CD4-positive, alpha-beta T cell treated with Interleukin-21 for 1 hour (primary cell): ENCODE measurements at regions not wholly inside any gene's neighbourhood (a gene's known extent, or its start where the extent isn't known, plus 50 kb on each side); places are given as distances from the start of the nearest gene placed in this dataset.

Source experiments
- DNase-seq: peaks from one replicate; pipeline ENCODE4 v3.0.0-alpha.2; 2020

DNA sequence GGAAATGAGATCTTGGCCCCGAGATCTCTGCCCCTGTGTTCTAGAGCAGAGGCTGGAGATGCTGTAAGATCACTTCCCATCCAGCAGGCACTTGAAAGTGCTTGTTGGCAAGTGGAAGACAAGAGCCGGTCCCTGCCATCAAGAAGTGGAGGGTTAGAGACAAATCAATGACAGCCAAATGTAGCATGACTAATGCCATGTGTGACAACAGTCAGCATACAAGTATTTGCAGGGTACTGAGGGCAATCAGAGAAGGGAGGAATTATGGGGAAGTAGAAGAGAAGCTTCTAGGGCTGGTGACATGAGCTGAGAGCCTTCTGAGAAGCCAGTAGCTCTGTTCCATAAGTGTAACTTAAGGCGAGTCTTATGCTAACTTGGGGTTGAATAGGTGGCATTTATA lies 58.6 kb downstream of the TMEM17 start:
- no peak for DNase-seq

DNA sequence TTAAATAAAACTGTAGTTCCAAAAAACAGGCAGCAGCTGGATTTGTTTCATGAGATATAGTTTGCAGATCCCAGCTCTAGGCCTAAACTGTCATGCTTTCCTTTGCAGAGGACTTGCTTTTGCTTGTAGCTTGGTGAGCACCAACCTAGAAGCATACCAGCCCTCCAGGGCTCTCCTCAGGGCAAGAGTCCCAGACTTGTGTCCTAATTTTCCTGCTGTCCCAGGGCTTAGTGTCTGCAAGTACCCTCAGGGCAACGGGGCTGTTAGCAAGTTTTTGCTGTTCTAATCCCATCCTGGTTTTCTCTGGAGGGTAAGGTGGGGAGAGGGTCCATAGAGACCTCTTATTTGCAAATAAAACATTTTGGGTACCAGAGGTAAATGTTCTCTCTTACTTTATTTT lies 59.5 kb downstream of the TMEM17 start:
- no peak for DNase-seq

DNA sequence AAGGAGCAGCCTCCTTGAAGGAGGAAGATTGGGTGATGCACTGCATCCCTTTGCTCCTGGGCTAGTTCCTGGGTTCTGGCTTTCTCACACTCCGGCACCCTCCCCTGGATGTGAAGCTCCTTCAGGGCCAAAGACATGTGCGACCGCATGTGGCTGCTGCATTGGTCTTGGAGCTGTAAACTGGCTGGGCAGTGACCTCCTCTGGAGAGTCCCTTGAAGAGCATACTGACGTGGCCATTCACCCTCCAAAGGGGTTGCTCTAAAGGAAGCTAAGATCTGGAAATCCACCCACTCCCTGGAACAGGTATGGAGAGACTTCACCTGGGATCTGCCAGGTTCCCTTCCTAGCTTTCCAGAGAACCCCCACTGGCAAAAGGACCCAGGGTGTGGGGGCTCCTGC lies 62.1 kb downstream of the TMEM17 start:
- DNase-seq, result no peak

DNA sequence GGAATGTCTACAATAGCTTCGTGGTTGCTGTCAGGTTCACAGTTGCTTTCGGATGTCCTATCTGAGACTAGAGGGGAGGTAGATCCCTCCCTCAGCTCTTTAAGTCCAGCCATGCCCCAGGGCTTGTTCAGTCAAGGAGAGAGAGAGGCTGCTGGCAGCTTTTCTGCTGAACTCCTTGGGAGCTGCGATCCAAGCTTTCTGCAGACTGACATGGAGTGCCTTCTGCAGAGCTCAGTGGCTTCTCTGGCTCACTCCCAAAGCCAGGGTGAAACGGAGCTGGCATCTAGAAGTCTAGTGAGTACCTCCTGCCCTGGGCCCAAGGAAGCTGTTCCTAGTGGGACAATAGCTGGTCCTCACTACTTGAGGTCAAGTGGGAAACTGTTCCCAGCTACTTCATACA lies 62.5 kb downstream of the TMEM17 start:
- no peak for DNase-seq

DNA sequence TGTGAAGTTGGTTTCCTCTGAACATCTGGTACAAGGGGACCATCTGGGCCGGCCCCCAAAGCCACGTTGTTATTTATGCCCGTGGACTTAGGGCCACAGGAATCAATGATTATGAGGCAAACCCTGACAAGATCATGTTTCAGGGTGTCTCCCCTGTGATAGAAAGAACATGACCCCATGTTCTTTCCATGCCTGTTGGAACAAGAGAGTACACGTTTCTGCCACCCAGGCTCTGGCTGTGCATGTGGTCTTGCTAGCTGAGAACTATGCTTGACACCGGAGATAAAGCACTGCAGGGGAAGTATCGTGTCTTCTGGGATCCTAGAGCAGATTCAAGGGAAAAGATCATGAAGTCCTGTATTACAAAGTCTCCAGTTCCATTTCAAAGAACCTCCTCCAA lies 64.2 kb downstream of the TMEM17 start:
- no peak for DNase-seq

DNA sequence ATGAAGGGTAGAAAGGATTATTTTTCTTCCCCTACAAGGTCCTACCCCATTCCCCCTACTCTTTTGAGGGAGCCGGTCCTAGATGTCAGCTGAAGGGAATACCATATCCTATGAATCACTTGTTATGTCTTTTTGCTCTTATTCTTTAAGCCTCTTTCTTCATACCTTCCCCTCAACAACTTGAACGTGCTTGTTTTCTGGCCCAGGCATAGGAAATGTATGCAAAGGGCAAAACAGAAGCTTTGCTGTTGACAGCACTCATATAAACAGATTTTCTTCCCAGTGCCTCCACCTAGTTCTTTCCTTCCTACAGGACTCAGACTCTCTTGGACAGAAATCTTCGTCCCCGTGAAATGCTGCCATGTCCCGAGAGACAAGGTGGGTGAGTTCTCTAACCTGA lies 64.6 kb downstream of the TMEM17 start:
- DNase-seq, result no peak

DNA sequence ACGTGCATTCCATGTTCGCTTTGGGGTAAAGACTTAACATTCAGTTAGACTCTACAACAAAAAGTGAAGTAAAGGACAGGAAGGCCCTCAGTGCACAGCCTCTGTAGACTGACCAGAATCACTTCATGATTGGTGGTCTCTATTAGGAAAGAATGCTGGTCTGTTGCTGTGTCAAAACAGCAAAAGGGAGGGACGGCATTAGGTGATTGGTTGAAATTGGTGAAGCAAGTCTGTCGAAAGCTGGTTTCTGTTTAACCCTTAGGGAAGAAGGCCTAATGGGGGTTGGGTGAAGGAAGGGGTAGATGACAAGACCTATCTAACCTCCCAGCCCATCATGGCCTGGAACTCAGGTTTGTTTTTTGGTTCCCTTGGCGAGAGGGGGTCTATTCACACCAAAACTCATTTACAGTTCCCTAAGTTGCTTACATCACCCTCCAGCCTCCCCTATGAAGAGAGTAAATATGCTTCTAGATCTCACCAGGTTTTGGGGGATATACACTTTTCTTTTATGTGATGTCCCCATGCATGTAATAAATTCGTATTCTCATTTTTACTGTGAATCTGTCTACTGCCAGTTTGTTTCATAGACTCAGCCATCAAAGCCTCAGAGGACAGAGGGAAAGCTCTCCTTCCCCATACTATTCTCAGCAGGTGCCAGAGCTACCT lies 65.6 kb downstream of the TMEM17 start:
- no peak for DNase-seq

DNA sequence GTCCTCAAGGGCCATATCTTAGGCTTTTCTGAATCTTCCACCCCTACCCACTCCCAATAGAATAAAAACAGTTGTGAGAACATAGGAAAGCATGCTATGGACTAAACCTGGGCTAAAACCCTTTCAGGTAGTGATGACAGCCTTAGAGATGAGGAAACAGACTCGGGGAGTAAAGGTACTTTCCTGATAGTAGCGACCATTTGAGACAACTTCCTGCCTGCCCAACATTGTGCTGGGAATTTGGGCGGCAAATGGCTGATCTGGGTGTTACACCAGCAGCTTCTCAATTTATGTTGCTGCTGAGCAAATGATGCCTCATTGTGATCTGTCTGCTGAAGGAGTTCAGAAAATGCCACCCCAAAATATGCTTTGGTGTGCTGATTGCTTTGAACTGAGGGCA lies 66.6 kb downstream of the TMEM17 start:
- no peak for DNase-seq

DNA sequence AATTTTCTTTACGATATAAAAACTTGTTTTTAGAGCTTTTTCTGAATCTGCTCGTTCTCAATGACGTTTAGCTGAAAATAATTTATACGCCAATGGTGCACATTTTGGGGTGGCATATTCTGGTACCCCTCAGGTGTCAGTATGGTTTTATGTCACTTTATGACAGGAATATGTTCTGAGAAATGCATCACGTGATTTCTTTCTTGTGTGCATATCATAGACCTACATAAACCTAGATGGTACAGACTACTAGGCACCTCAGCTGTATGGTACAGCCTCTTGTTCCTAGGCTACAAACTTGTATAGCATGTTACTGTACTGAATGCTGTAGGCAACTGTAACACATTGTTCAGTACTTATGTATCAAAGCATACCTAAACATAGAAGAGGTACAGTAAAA lies 68.2 kb downstream of the TMEM17 start:
- no peak for DNase-seq

DNA sequence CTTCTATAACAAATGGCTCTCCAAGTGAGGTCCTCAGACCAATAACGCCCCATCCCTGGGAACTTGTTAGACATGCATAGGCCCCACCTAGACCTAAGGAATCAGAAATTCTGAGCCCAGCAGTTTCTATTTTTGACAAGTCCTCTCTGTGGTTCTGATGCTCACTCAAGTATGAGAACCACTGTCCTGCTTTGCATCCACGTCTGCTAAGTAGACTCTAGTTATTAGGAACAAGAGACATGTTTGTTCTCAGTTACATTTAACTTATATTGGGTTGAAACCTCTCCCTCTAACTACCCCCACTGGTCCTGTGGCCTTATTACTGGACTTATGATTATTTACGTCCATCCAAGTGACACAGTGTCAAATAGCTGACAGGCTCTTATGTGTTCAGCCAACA lies 70.3 kb downstream of the TMEM17 start:
- no peak for DNase-seq

DNA sequence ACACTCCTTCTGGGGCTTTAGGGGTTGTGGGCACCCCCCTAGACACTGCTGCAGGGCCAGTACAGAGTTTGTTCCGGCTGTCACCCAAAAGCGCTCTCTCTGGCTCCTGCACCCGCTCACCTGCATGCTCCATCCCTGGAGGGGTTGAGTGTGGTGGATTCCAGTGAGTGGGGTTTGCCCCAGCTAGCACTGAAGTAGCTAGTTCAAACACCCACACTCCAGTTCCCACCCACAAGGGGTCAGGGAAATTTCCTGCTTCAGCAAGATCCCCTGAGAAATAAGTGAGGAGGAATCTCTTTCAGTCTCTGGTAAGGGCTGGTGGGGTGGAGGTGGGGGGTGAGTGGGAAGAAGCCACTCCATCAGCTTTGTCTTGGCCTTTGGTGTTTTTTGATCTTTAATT lies 73.6 kb downstream of the TMEM17 start:
- no peak for DNase-seq

DNA sequence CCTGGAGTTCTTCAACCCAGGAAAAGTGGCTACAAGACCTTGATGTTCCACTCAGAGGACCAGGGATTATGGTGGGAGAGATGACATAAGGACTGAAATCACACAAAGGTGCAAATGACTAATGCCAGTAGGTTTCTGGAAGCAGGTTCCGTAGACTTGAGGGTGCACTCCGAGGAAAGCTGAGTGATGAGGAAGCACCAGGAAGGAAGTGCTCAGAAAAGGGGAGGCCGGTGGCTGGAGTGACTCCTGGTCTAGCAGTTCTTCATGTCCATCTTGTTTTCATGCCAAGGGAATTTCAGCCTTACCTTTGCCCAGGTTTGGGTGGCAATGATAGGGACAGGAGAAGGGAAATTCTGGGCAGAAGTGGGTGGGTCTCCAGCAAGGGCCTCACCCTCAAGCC lies 74.5 kb downstream of the TMEM17 start:
- no peak for DNase-seq

DNA sequence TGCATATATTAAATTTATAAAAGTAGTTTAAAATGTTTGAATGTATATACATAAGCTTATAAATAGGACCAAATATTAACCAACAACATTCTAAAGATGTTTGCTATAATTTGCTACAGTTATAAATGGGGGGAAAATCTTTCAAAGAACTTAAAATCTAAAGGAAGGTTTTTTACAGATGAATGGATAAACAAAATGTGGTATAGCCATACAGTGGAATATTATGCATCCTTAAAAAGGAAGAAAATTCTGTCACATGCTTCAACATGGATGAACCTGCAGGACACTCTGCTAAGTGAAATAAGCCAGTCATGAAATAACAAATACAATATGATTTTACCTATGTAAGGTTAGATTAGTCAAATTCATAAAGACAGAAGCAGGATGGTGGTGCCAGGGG lies 75.8 kb downstream of the TMEM17 start:
- DNase-seq, result no peak

DNA sequence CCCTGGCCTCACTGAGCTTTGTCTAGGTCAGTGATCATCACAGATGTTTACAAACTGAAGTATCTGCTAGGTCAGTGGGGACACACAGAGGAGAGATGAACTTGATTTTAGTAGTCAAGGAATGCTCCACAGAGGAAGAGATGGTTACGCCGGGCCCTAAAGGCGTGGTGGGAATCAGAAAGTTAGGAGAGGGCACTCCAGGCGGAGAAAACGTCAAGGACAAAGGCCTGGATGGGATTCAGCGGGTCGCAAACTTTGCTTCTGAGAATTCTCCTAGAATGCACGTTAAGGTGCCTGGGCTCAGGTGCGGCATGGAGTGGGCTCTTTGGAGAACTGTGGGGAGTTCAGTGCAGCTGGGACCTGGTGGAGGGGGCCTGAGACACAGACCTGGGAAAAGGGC lies 78.8 kb downstream of the TMEM17 start:
- DNase-seq, result no peak

DNA sequence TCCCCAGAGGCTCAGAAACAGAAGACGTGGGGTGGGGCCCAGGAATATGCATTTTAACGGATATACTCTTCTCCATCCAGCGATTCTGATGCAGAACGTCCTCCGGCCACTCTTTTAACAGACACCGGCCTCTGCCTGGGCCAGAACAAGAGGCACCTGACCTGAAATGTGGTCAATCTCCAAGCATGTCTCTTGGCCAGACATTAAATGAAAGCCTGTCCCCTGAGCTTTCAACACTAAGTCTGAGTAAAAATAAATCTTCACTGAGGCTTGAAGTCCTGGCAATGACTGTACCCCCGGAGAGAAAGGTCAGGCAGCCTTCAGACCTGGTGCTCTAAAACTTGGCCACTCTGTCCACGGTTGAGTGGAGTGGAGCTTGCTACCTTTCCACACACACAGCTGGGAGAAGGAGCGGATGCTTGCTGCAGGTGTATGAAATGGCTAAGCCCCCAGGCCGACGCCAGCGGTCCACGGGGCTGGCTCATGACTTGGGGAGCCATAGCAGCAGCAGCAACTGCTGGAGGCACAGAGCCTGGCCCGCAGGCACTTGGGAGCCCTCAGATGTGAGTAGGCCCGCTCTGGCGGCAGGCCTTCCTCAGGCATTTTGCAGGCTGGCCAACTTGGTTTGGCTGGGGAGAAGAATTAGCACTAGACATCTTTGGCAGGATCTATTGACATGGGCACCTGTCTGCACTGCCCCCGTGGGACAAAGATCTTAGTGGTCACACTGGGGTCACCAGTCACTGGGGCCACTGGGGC lies 79.7 kb downstream of the TMEM17 start:
- no peak for DNase-seq

DNA sequence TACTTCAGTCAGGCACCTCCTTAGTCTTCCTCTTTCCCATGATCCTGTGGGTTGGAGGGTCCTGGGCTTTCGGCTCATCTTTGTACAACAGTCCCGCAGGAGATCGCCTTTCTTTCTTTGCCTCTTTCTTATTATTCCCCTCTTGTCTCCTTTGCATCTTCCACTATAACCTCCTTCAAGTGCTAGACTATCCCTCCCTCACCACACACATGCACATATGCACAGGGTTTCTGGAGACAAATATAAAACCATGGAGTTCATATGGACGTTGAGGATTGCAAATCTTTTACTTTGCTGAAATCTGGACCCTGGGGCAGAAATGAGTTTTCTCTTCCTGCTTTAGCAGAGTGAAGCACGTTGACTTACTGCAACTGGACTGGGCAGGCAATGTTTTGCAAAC lies 80.3 kb downstream of the TMEM17 start:
- DNase-seq, result no peak

DNA sequence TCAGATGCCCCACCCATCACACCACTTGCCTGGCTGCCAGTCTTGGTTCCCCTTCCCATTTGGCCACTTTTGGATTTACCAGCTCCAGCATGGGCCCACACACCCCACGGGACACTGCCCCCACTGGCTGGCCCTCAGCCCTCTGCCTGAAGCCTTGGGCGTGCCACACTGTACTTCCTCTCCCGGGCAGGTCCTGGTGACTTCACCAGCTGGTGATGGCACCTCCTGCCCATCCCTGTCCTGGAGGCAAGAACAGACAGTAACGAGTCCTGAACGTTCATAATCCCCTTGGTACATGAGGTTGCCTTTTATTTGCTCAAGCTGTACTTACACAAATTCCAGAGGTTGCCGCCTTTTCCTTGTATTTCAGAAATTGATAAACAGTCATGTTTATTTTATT lies 81.1 kb downstream of the TMEM17 start:
- no peak for DNase-seq

DNA sequence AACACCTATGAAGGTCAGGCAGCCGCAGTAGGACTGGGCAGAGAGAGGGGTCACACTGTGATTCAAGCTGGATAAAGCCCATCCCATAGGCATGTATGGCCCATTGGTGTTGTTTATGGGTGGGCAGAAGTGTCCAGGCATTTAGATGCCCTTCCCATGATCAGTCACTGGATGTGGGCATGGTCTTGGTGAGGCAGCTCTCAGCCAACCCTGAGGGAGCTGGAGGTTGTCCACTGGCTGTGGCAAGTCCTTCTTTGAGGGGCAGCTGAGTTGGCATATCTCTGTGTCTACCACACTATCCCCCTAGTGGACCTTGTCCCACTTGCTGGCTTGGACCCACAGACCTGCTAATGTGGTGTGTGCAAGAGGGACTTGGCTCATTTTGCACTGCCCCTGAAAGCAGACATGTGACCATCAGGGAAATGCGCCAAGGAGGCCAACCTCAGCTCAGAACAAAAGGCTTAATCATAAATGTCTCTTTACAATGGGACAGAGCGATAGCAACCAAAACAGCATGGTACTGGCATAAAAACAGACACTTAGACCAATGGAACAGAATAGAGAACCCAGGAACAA lies 82.0 kb downstream of the TMEM17 start:
- DNase-seq, result no peak

DNA sequence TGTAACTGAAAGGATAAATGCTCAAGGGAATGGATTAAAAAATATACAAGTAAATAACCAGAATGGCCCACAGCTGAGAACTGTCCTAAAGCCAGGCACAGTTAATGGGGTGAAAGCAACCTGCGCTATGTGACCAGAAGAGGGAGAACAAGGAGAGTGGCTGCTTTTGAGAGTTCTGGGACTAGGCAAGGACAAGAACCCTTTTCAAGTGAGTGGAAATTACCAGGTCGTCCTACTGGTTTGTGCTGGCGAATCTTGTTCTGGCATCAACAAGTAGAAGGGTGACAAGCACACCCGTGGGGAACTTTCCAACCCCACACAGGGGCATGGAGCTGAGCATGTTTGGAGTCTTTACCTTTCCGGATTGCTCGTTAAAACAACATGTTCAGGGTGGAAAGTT lies 82.8 kb downstream of the TMEM17 start:
- DNase-seq, result no peak

DNA sequence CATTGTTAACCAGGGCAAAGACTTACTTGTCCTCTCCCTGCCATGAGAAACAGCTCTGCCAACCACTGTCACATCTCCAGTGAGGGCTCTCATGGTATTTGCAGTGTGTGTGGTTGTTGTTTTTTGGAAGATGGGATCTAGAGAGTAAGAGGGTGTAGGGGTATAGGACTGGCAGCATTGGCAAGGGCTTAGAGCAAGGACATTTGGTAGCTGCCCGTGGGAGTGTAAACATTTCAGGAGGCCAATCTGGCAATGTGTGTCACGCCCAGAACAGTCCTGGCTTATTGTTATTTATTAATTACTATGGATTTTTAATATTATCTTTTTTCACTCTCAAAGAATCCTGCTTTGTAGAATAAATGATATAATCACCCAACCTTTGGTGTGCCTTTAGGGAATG lies 90.5 kb downstream of the TMEM17 start:
- no peak for DNase-seq

DNA sequence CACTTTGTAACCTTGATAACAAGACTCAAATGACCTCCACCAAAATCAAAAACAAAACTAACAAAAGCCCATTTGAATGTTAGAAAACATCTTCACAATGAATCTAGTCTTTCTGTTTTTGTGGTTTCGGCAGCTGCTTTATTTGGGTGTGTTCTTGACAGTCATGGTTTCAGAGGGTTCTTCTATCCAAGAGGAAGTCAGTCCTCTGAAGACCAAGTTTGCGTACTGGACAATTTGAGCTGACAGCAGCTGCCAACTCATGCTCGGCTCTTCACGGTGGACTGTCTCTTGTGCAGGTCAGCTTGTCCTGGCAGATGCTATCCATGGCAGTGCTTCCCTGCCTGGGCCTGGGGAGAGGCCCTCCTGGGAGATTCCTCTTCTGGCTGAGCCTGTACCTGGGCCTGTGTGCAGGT lies 91.0 kb downstream of the TMEM17 start:
- peak; percentile 15 for DNase-seq

DNA sequence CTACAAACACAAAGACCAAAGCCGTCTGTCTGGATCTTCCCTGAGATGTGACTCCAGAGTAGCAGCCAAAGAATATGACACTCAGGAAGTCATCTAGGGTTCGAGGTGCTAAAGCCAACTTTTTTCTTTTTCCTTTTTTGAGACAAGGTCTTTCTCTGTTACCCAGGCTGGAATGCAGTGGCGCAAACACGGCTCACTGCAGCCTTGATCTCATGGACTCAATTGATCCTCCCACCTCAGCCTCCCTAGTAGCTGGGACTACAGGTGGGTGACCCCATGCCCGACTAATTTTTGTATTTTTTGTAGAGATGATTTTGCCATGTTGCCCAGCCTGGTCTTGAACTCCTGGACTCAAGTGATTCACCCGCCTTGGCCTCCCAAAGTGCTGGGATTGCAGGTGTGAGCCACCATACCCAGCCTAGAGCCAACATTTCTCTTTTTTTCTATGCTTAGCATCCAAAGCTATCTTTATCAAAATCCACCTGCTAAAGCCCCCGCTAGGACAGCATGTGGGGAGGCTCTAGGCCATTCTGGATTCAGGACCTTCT lies 92.8 kb downstream of the TMEM17 start:
- no peak for DNase-seq

DNA sequence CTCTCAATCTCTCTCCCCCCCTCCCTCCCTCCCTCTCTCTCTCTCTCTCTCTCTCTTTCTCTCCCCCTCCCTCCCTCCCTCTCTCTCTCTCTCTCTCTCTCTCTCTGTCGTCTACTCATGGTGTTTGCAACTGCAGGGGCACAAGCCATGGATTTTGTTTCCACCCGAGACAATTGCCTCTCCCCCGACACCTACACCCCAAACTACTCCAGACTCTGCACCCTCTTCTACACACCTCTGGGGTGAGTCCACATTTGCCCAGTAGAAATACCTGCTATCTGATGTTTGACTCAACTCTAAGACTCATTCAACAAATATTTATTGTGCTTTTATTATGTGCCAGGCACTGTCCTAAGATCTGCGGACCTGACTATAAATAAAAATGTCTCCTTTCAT lies 93.7 kb downstream of the TMEM17 start:
- DNase-seq, result no peak

DNA sequence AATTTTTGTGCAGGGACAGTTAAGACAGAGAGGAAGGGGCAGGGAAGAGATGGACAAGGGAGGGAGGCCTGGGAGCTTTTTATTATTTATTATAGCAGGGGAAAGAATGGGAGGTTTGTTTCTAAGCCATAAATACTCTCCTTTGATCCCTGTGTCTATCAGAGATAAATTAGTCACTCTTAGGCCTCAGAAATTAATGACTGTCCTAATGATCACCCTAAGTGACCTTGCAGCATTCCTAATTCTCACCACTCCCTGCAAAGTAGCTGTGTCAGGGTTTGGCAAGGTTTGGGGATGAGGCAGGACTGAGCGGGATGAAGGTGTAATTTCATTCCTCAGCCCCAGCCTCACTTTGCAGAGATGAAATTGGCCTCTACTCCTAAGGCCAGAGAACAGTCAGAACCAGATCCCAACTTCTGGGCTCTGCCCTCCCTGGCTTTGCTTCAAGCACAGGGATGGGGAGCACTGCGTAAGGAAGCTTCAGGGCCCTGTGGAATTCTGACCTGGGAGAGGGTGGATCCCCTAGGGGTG lies 95.0 kb downstream of the TMEM17 start:
- DNase-seq, result no peak
